LNCAP (cell line): ENCODE measurements at regions not wholly inside any gene's neighbourhood (a gene's known extent, or its start where the extent isn't known, plus 50 kb on each side); places are given as distances from the start of the nearest gene placed in this dataset.

ENCODE experiments used
- CTCF ChIP-seq: fragments of 450-650 bp; IDR thresholded peaks from 2 replicates; pipeline ENCODE4 v1.5.1; 2017; ENCODE audit warnings: mild to moderate bottlenecking

- no peak for TF ChIP-seq CTCF
These were observed 54.4 kb downstream of the NIBAN1 start for GRCh38 chr1:184919892-184920291.

GRCh38 chr1:184915463-184916090, 58.7 kb downstream of the NIBAN1 start:
- no peak for TF ChIP-seq CTCF

GRCh38 chr1:184914149-184914548, 60.2 kb downstream of the NIBAN1 start:
- no peak for TF ChIP-seq CTCF

- no peak for TF ChIP-seq CTCF
These were observed 61.9 kb downstream of the NIBAN1 start for GRCh38 chr1:184912392-184912791.

- TF ChIP-seq CTCF = no peak
These were observed 62.5 kb downstream of the NIBAN1 start for GRCh38 chr1:184911830-184912229.

- no peak for TF ChIP-seq CTCF
These were observed 63.1 kb downstream of the NIBAN1 start for GRCh38 chr1:184911103-184911745.

GRCh38 chr1:184910691-184911091, 63.6 kb downstream of the NIBAN1 start:
- TF ChIP-seq CTCF = no peak

- no peak for TF ChIP-seq CTCF
These were observed 64.3 kb downstream of the NIBAN1 start for GRCh38 chr1:184910005-184910404.
